Retina (tissue), 1 donor: ENCODE measurements at regions not wholly inside any gene's neighbourhood (a gene's known extent, or its start where the extent isn't known, plus 50 kb on each side); places are given as distances from the start of the nearest gene placed in this dataset.
"Not testable (repeated sequence)": the region's sequence is repeated elsewhere in the genome, so short reads cannot be mapped to it uniquely, and the experiment has no call there.

Source experiments
- DNase-seq: peaks from one replicate; pipeline ENCODE4 v3.0.0-alpha.2; 2016

- no peak for DNase-seq
Observed at GRCh38 chr12:74292351-74293194, 245.1 kb upstream of the ATXN7L3B start.

GRCh38 chr12:74293689-74294131 lies 243.9 kb upstream of the ATXN7L3B start:
- DNase-seq = no peak

- peak; percentile 46 for DNase-seq
Observed at GRCh38 chr12:74317078-74317601, 220.5 kb upstream of the ATXN7L3B start.

GRCh38 chr12:74317741-74318140 lies 219.9 kb upstream of the ATXN7L3B start:
- no peak for DNase-seq

DNA sequence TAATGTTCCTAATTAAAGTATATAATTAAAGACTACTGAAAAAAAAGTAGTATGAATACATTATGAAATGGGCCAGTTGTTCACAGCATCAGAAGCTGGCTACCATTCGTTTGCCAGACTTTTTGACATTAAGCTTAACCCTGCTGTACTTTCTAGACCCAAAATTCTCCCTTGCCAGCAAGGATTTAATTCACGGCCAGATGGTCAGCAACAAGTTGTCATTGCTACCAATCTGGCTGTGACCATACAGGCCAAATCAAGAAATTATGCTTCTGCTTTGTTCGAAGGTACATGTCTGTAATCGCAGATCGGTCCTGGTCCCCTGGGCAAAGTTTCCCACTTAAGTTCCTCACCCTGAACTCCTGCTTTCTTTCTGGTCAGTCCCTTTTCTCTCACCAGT lies 217.7 kb upstream of the ATXN7L3B start:
- peak; percentile 25 for DNase-seq

GRCh38 chr12:74321381-74321780 lies 216.3 kb upstream of the ATXN7L3B start:
- DNase-seq = no peak

GRCh38 chr12:74322792-74323191 lies 214.8 kb upstream of the ATXN7L3B start:
- DNase-seq = no peak

GRCh38 chr12:74328623-74329022 lies 209.0 kb upstream of the ATXN7L3B start:
- DNase-seq = no peak

DNA sequence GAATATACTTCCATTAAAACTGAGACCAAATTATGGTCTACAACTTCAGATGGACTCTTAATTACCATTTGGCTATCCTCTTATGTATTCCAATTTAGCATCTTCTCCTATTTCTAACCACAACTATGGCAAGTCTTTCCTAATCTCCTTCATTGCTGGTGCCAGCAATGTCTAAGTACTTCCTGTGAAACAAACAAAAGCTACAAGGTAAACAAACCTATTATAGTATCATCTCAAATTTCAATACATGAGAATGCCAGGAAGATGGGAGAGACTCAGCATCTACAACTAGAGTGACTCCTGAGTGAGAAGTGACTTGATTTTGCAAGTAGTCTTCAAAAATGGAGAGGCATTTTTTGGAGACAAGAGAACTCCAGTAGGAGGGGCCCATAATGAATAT lies 202.9 kb upstream of the ATXN7L3B start:
- DNase-seq = no peak

- no peak for DNase-seq
Observed at GRCh38 chr12:74337951-74338350, 199.7 kb upstream of the ATXN7L3B start.

DNA sequence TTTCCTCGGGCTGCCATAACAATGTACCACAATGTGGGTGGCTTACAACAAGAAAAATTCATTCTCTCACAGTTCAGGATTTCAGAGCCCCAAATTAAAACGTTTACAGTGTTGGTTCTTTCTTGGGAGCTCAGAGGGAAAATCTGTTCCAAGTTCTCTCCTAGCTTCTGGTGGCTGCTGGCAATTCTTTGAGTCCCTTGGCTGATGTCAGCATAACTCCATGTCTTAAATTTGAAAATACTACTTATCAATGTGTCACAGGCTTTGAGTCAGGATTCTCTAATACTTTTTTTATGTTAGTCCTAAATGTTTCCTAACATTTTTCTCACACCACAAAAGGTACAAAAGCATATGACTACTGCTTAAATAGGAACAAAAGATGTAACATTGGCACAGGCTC lies 198.4 kb upstream of the ATXN7L3B start:
- DNase-seq = no peak

- DNase-seq = no peak
Observed at GRCh38 chr12:74349925-74350324, 187.7 kb upstream of the ATXN7L3B start.

DNA sequence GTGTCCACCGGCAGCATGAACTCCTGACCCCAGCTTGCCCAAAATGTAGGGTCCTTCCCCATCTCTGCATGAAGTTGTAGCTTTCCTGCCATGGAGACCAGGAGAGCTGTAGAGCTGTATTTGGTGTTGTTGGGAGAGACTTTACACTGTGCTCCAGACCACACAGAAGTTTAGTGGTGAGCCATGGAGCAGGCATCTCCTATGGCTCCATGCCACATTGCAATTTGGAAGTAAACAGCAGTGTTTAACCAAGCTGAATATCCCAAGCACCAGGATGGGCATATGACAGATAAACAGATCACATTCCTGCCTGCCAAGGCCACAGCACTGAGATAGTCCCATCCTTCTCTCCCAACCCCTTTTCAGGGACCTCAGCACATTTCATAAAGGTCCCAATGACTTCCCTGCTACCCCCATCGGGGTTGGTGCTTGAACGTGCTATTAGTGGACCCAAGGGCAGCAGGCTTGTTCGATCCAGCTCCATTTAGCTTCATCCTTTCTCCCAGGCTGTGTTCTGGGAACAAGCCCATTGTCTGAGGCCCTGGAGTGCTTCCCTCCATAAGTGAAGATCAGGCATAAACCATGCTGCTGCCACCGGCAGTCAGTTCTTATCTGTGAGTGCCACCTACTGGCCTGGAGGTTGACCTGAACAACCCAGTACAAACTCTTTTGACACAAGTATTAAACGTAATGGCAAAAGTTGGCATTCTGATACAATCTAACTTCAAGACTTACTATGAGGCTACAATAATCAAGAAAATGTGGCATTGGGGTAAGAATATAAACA lies 172.3 kb upstream of the ATXN7L3B start:
- DNase-seq = peak; percentile 9

GRCh38 chr12:74370608-74371216 lies 166.9 kb upstream of the ATXN7L3B start:
- DNase-seq = no peak

- DNase-seq = no peak
Observed at GRCh38 chr12:74379114-74379513, 158.5 kb upstream of the ATXN7L3B start.

DNA sequence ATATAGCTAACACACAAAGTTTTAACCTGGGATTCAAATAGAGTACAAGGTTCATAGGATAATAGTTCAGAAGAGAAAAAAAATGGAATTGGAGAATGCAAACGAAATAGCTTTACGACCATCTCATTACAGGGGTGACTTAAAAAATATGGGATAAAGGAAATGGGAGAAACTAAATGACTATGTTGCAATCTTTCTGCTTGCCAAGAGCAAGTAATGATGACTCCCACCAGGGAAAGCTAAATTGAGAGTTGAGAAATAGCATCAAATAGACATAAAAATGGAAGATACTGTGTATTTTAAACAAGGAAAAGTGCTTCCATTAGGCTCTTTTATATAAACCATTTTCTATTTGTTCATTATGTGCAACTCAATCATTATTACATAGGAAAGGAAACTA lies 155.7 kb upstream of the ATXN7L3B start:
- DNase-seq = no peak

GRCh38 chr12:74382983-74383382 lies 154.7 kb upstream of the ATXN7L3B start:
- no peak for DNase-seq

DNA sequence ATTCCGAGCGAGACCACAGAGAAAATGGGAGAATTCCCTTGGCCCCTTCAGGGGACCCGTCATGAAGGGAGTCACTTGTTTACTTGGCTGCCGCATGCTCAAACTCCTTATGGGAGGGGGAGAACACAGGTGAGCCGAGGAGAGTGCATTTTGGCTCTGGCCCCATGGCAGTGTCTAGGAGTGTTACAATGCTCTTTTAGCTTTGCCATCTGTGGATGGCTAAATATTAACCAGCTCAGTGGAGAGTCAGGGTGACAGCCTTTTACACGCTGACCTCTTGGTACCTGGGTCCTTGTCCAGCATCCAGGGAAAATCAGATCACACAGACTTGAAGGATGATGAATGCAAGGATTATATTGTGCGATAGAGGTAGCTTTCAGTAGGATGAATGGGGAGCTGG lies 146.4 kb upstream of the ATXN7L3B start:
- DNase-seq = no peak

DNA sequence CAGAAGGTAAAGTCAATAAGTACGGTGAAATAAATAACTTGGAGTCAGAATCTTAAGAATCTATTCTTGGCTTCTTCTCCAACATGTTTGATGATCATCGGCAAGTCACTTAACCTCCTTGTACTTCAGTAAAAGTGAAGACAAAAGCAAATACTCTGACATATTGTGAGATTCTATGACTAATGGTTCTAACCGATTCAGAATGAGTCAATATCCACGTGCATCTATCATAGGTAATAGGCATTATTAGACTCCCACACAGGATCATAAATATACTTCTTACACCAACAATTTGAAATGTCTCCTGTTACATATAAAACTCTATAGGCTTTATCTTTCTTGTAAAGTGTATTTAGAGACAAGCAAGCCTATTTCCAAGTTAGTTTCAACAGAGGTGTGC lies 144.4 kb upstream of the ATXN7L3B start:
- DNase-seq = no peak

- DNase-seq = no peak
Observed at GRCh38 chr12:74394647-74395046, 143.0 kb upstream of the ATXN7L3B start.

DNA sequence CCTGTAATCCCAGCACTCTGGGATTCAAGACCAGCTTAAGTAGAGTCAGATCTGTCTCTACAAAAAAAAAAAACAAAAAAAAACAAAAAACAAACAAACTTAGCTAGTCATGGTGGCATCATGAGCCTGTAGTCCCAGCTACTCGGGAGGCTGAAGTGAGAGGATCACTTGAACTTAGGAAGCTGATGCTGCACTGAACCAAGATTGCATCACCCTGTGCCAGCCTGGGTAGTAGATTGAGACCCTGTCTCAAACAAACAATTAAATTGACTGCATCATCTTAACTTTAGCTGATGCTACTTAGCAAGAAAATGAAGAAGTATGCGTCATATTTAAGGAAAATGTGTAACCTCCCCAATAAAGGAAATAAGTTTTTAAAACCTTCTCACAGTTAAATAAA lies 136.6 kb upstream of the ATXN7L3B start:
- no peak for DNase-seq

DNA sequence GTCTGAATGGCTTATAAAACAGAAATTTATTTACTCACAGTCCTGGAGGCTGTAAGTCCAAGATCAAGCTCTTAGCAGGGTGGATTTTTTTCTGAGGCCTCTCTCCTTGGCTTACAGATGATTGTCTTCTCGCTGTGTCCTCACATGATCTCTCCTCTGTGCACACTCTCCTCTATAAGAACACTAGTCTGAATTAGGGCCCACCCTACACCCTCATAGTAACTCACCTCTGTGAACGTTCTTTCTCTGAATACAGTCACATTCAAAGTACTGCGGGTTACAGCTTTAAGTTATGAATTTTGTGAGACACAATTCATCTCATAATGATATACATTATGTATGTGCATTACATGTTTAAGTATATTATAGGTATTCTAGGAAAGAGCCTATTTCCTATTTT lies 135.7 kb upstream of the ATXN7L3B start:
- DNase-seq = no peak

DNA sequence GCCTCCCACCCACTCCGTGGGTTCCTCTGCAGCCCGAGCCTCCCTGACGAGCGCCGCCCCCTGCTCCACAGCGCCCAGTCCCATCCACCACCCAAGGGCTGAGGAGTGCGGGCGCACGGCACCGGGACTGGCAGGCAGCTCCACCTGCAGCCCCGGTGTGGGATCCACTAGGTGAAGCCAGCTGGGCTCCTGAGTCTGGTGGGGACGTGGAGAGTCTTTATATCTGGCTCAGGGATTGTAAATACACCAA lies 134.5 kb upstream of the ATXN7L3B start:
- DNase-seq = not testable (repeated sequence)
